H9 (cell line): ENCODE measurements at regions not wholly inside any gene's neighbourhood (a gene's known extent, or its start where the extent isn't known, plus 50 kb on each side); places are given as distances from the start of the nearest gene placed in this dataset.
"Not testable (repeated sequence)": the region's sequence is repeated elsewhere in the genome, so short reads cannot be mapped to it uniquely, and the experiment has no call there.

Source experiments
- DNase-seq: peaks from one replicate; pipeline ENCODE4 v3.0.0-alpha.2; 2017
- H2AFZ ChIP-seq: one replicate; pipeline ENCODE4 v1.6.1; 2013; ENCODE audit warnings: mild to moderate bottlenecking, low read length, control low read depth, moderate library complexity
- H2AK5ac ChIP-seq: 2 replicates; pipeline ENCODE4 v1.6.1; 2013; ENCODE audit warnings: low read length, control low read depth, mixed read lengths; ENCODE audit not compliant: insufficient read length
- H2BK120ac ChIP-seq: one replicate; pipeline ENCODE4 v1.6.1; 2013; ENCODE audit warnings: low read depth, mild to moderate bottlenecking, low read length, control low read depth, inconsistent platforms; ENCODE audit not compliant: poor library complexity, severe bottlenecking
- H2BK12ac ChIP-seq: 2 replicates; pipeline ENCODE4 v1.6.1; 2013; ENCODE audit warnings: low read length, control low read depth, mixed read lengths, low read depth; ENCODE audit not compliant: insufficient read length
- H2BK15ac ChIP-seq: 2 replicates; pipeline ENCODE4 v1.6.1; 2013; ENCODE audit warnings: low read depth, low read length, control low read depth
- H2BK20ac ChIP-seq: one replicate; pipeline ENCODE4 v1.6.1; 2013; ENCODE audit warnings: low read depth, mild to moderate bottlenecking, low read length, control low read depth, inconsistent platforms; ENCODE audit not compliant: poor library complexity, severe bottlenecking
- H2BK5ac ChIP-seq: 2 replicates; pipeline ENCODE4 v1.6.1; 2013; ENCODE audit warnings: low read length, control low read depth, mixed read lengths; ENCODE audit not compliant: insufficient read length
- H3K14ac ChIP-seq: 2 replicates; pipeline ENCODE4 v1.6.1; 2013; ENCODE audit warnings: low read length, control low read depth; ENCODE audit not compliant: insufficient read depth
- H3K18ac ChIP-seq: 2 replicates; pipeline ENCODE4 v1.6.1; 2013; ENCODE audit warnings: low read depth, mild to moderate bottlenecking, mixed read lengths, low read length, control low read depth; ENCODE audit not compliant: insufficient read length
- H3K23ac ChIP-seq: 2 replicates; pipeline ENCODE4 v1.6.1; 2013; ENCODE audit warnings: low read length, control low read depth, mixed read lengths, low read depth; ENCODE audit not compliant: insufficient read length
- H3K23me2 ChIP-seq: 2 replicates; pipeline ENCODE4 v1.6.1; 2013; ENCODE audit warnings: low read depth, mild to moderate bottlenecking, mixed read lengths, low read length, control low read depth; ENCODE audit not compliant: insufficient read length, poor library complexity, severe bottlenecking
- H3K27ac ChIP-seq: 2 replicates; pipeline ENCODE4 v1.5.1; 2013; ENCODE audit warnings: low read length, control low read depth, mixed read lengths, low read depth; ENCODE audit not compliant: insufficient read length
- H3K27me3 ChIP-seq: 2 replicates; pipeline ENCODE4 v1.6.1; 2013; ENCODE audit warnings: low read length, control low read depth, inconsistent platforms; ENCODE audit not compliant: insufficient read depth
- H3K4ac ChIP-seq: 2 replicates; pipeline ENCODE4 v1.6.1; 2013; ENCODE audit warnings: low read depth, mild to moderate bottlenecking, control low read depth, inconsistent platforms, low read length, moderate library complexity
- H3K4me1 ChIP-seq: 2 replicates; pipeline ENCODE4 v1.6.1; 2013; ENCODE audit warnings: low read length, control low read depth, inconsistent platforms; ENCODE audit not compliant: insufficient read depth
- H3K4me2 ChIP-seq: 2 replicates; pipeline ENCODE4 v1.6.1; 2013; ENCODE audit warnings: low read length, control low read depth, mixed read lengths; ENCODE audit not compliant: insufficient read length, insufficient read depth
- H3K56ac ChIP-seq: 2 replicates; pipeline ENCODE4 v1.6.1; 2013; ENCODE audit warnings: low read depth, mild to moderate bottlenecking, mixed read lengths, low read length, control low read depth; ENCODE audit not compliant: insufficient read length
- H3K79me1 ChIP-seq: 2 replicates; pipeline ENCODE4 v1.6.1; 2013; ENCODE audit warnings: low read depth, mild to moderate bottlenecking, moderate library complexity, low read length, control low read depth, inconsistent platforms; ENCODE audit not compliant: insufficient read depth, poor library complexity, severe bottlenecking
- H3K79me2 ChIP-seq: 2 replicates; pipeline ENCODE4 v1.6.1; 2013; ENCODE audit warnings: low read length, control low read depth, inconsistent platforms; ENCODE audit not compliant: insufficient read depth
- H3K9ac ChIP-seq: 2 replicates; pipeline ENCODE4 v1.6.1; 2013; ENCODE audit warnings: low read length, control low read depth, mixed read lengths; ENCODE audit not compliant: insufficient read length; ENCODE audit errors: extremely low read depth
- H3K9me3 ChIP-seq: one replicate; pipeline ENCODE4 v1.6.1; 2013; ENCODE audit warnings: low read depth, low read length, inconsistent platforms; ENCODE audit not compliant: control insufficient read depth
- H3T11ph ChIP-seq: one replicate; pipeline ENCODE4 v1.6.1; 2013; ENCODE audit warnings: mild to moderate bottlenecking, low read length, control low read depth, inconsistent platforms
- H4K20me1 ChIP-seq: one replicate; pipeline ENCODE4 v1.6.1; 2013; ENCODE audit not compliant: control insufficient read depth, insufficient read length, insufficient read depth
- H4K5ac ChIP-seq: 2 replicates; pipeline ENCODE4 v1.6.1; 2013; ENCODE audit warnings: low read depth, mild to moderate bottlenecking, mixed read lengths, low read length, control low read depth; ENCODE audit not compliant: insufficient read length
- H4K8ac ChIP-seq: replicated peaks from 2 replicates; pipeline ENCODE4 v1.6.1; 2013; ENCODE audit warnings: low read length, control low read depth, mixed read lengths, low read depth; ENCODE audit not compliant: insufficient read length
- H4K91ac ChIP-seq: 2 replicates; pipeline ENCODE4 v1.6.1; 2013; ENCODE audit warnings: low read depth, mild to moderate bottlenecking, moderate library complexity, mixed read lengths, low read length, control low read depth; ENCODE audit not compliant: insufficient read length
- H3K27ac Mint-ChIP-seq, 3 experiments: 2 replicates in 2 of 3; 3 replicates in 1 of 3; pipeline ENCODE4 v1.8.0; 2020 to 2021; ENCODE audit warnings: mixed read lengths in 3 of 3, mild to moderate bottlenecking in 1 of 3, moderate library complexity in 1 of 3
- H3K27me3 Mint-ChIP-seq: 2 replicates; pipeline ENCODE4 v1.8.0; 2021; ENCODE audit warnings: low read depth, mild to moderate bottlenecking, moderate library complexity, mixed read lengths
- H3K36me3 Mint-ChIP-seq, 3 experiments: 2 replicates in 2 of 3; 3 replicates in 1 of 3; pipeline ENCODE4 v1.8.0; 2020 to 2021; ENCODE audit warnings: low read depth in 3 of 3, mixed read lengths in 3 of 3; ENCODE audit not compliant: insufficient read depth in 1 of 3
- H3K4me1 Mint-ChIP-seq, 2 experiments: 2 replicates each; pipeline ENCODE4 v1.8.0; 2020; ENCODE audit warnings: mixed read lengths in 2 of 2
- H3K4me3 Mint-ChIP-seq, 2 experiments: 2 replicates in 1 of 2; 3 replicates in 1 of 2; pipeline ENCODE4 v1.8.0; 2020 to 2021; ENCODE audit warnings: mild to moderate bottlenecking in 2 of 2, mixed read lengths in 2 of 2, moderate library complexity in 1 of 2
- H3K9me3 Mint-ChIP-seq, 2 experiments: 2 replicates in 1 of 2; 3 replicates in 1 of 2; pipeline ENCODE4 v1.8.0; 2020; ENCODE audit warnings: mild to moderate bottlenecking in 2 of 2, mixed read lengths in 2 of 2, moderate library complexity in 1 of 2
- WGBS: extraction: QIAGEN DNeasy Blood & Tissue Kit; methylation state at CpG from one replicate; pipeline ENCODE4 v1.1.7; 2013; ENCODE audit warnings: missing lambda C conversion rate, low lambda C conversion rate, mixed read lengths; ENCODE audit not compliant: insufficient read length; ENCODE audit errors: extremely low coverage; 5-methylcytosine and 5-hydroxymethylcytosine counted together

DNA sequence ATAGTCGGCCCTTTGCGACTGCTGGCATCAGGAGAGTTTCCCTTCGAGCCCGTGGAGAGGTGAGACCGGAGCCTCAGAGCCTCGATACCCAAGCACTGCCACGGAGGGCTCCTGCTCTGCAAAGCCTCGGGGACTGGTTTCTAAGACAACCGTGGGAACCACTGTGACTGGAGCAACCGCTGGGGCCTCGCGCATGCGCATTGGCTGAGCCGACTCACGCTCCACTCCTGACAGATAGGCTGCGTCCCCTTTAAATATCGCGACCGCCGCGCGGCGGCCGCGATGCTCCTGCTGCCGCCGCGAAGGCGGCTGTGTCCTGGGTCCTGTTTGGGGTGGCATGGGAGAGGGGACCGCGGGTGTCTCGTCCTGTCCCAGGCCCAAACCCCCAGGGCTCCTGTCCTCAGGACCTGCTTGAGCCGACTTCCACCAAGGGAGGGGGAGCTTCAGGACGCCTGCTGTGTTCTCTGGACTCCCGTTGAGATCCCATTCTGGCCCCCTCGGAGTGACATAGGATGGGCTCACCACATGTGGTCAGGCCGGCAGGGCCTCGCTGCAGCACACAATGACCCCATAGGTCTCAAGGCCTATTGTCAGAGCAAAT, 704.5 kb upstream of the TPTE start:
- H3K79me1 ChIP-seq, H4K91ac ChIP-seq, H3K27me3 Mint-ChIP-seq, H3K9ac ChIP-seq, H3K9me3 ChIP-seq, H3T11ph ChIP-seq, H3K4me1 Mint-ChIP-seq, H4K20me1 ChIP-seq, H3K23me2 ChIP-seq, H3K4ac ChIP-seq, H2AFZ ChIP-seq, H3K36me3 Mint-ChIP-seq, H3K14ac ChIP-seq, H2BK12ac ChIP-seq, H3K27me3 ChIP-seq, H3K4me3 Mint-ChIP-seq, H2BK120ac ChIP-seq, H2AK5ac ChIP-seq, DNase-seq, H3K27ac Mint-ChIP-seq, H2BK20ac ChIP-seq, H4K8ac ChIP-seq, H4K5ac ChIP-seq, H2BK5ac ChIP-seq, H3K56ac ChIP-seq, H3K18ac ChIP-seq, H2BK15ac ChIP-seq, H3K79me2 ChIP-seq, H3K4me1 ChIP-seq, H3K4me2 ChIP-seq, H3K23ac ChIP-seq, H3K27ac ChIP-seq: not testable (repeated sequence)
- no CpG with 5 or more reads among the region's 38 CpGs for WGBS
- H3K9me3 Mint-ChIP-seq = peaks cover 12 to 24% of the 10 kb centered on the region in 2 experiments

- H3T11ph ChIP-seq, H3K23ac ChIP-seq, H3K79me1 ChIP-seq, H3K9me3 ChIP-seq, DNase-seq, H3K27me3 Mint-ChIP-seq, H3K79me2 ChIP-seq, H3K4me2 ChIP-seq, H2BK20ac ChIP-seq, H3K4me1 Mint-ChIP-seq, H4K20me1 ChIP-seq, H3K36me3 Mint-ChIP-seq, H3K4ac ChIP-seq, H3K9ac ChIP-seq, H2BK120ac ChIP-seq, H2AFZ ChIP-seq, H2AK5ac ChIP-seq, H3K56ac ChIP-seq, H3K27ac ChIP-seq, H3K14ac ChIP-seq, H3K4me3 Mint-ChIP-seq, H3K27me3 ChIP-seq, H4K5ac ChIP-seq, H3K4me1 ChIP-seq, H4K91ac ChIP-seq, H3K18ac ChIP-seq, H2BK12ac ChIP-seq, H2BK15ac ChIP-seq, H3K27ac Mint-ChIP-seq, H2BK5ac ChIP-seq, H4K8ac ChIP-seq, H3K23me2 ChIP-seq: not testable (repeated sequence)
- H3K9me3 Mint-ChIP-seq = peaks cover 9 to 24% of the 10 kb centered on the region in 2 experiments
- no CpG with 5 or more reads among the region's 43 CpGs for WGBS
These were observed 703.4 kb upstream of the TPTE start for GRCh38 chr21:9817841-9818441.
